Endothelial cell of umbilical vein (primary cell): ENCODE measurements at regions not wholly inside any gene's neighbourhood (a gene's known extent, or its start where the extent isn't known, plus 50 kb on each side); places are given as distances from the start of the nearest gene placed in this dataset.

Experiments used
- EZH2 ChIP-seq: IDR thresholded peaks from 2 replicates; pipeline ENCODE4 v1.6.1; 2012; ENCODE audit warnings: borderline replicate concordance, low read depth, mild to moderate bottlenecking, moderate library complexity, low read length, inconsistent platforms; ENCODE audit not compliant: severe bottlenecking
- JUN ChIP-seq: IDR thresholded peaks from 2 replicates; pipeline ENCODE4 v1.6.1; 2011; ENCODE audit warnings: borderline replicate concordance, low read depth; ENCODE audit not compliant: insufficient read length, insufficient read depth
- POLR2A ChIP-seq: IDR thresholded peaks from 2 replicates; pipeline ENCODE4 v1.6.1; 2012; ENCODE audit warnings: low read depth, mild to moderate bottlenecking, control low read depth, low read length
- POLR2AphosphoS5 ChIP-seq: IDR thresholded peaks from 2 replicates; pipeline ENCODE4 v1.6.1; 2012; ENCODE audit warnings: low read depth, mild to moderate bottlenecking, control low read depth, low read length, moderate library complexity; ENCODE audit not compliant: insufficient read depth
- TF ChIP-seq, protein P1 (sequence below), 2 donors: IDR thresholded peaks; 1 replicate in 1 of 2; 2 replicates in 1 of 2; pipeline ENCODE4 v1.5.1; 2011; ENCODE audit warnings: low read length in 2 of 2, mild to moderate bottlenecking in 2 of 2, moderate library complexity in 2 of 2, control low read depth in 1 of 2, inconsistent platforms in 1 of 2, low read depth in 1 of 2; ENCODE audit not compliant: insufficient read depth in 1 of 2; ENCODE audit errors: extremely low read depth in 1 of 2
- TF ChIP-seq, protein P2 (sequence below): IDR thresholded peaks from 2 replicates; pipeline ENCODE4 v1.6.1; 2011; ENCODE audit not compliant: insufficient read depth, insufficient read length

DNA sequence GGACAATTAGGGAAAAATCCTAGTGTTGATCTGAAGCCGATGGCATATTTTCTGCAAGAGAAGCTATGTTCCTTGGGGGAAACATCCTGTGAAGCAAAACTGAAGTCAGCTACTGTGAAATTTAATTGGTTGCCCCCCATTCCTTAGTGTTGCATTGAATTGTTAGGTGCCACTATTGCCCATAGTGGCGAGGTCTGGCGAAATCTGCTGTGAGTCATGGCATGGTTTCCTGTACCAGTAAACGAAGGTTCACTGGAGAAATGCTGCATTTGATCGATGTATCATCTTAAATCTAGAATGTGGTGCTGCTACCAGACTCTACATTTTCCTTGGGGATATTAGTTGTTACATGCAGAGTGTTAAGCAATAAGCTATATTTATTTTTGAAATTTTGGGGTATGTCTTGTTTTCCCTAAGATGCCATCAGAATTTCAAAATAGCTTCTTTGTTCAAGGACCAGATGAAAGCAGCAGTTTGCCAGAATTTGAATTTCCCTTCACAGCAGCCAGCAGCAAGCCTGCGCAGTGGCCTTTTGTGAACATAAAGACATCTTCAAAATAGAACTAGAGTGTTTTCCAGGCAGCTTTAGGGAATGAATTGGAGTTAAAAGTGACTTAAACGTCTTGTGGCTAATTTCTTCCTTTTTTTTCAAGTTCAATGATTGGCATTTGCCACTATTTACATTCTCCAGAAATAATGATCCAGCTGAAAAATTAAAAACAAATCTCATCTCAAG is 348.6 kb upstream of the COBL start:
- TF ChIP-seq EZH2 (no peak), JUN (no peak), POLR2A (no peak), POLR2AphosphoS5 (no peak)
- TF ChIP-seq, protein P1, sequence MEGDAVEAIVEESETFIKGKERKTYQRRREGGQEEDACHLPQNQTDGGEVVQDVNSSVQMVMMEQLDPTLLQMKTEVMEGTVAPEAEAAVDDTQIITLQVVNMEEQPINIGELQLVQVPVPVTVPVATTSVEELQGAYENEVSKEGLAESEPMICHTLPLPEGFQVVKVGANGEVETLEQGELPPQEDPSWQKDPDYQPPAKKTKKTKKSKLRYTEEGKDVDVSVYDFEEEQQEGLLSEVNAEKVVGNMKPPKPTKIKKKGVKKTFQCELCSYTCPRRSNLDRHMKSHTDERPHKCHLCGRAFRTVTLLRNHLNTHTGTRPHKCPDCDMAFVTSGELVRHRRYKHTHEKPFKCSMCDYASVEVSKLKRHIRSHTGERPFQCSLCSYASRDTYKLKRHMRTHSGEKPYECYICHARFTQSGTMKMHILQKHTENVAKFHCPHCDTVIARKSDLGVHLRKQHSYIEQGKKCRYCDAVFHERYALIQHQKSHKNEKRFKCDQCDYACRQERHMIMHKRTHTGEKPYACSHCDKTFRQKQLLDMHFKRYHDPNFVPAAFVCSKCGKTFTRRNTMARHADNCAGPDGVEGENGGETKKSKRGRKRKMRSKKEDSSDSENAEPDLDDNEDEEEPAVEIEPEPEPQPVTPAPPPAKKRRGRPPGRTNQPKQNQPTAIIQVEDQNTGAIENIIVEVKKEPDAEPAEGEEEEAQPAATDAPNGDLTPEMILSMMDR (IDR thresholded peaks at IDR 0.05; ENCODE audit: extremely low read depth in 1 of 2, insufficient read depth in 1 of 2, low read depth in 1 of 2, low read length in 2 of 2) = no peak
- TF ChIP-seq, protein P2, sequence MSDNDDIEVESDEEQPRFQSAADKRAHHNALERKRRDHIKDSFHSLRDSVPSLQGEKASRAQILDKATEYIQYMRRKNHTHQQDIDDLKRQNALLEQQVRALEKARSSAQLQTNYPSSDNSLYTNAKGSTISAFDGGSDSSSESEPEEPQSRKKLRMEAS = no peak
